ENCODE measurements at regions not wholly inside any gene's neighbourhood (a gene's known extent, or its start where the extent isn't known, plus 50 kb on each side); places are given as distances from the start of the nearest gene placed in this dataset.

GRCh38 chr7:22060863-22061262 is 115.2 kb upstream of the CDCA7L start:
- TF ChIP-seq CTCF (IDR thresholded peaks at IDR 0.05) (no peak), POLR2A (IDR thresholded peaks at IDR 0.05) (no peak)

Measured in heart left ventricle (tissue), 13 donors.